WERI-Rb-1 (cell line): ENCODE measurements at regions not wholly inside any gene's neighbourhood (a gene's known extent, or its start where the extent isn't known, plus 50 kb on each side); places are given as distances from the start of the nearest gene placed in this dataset.

ENCODE experiments used
- DNase-seq: peaks from one replicate; pipeline ENCODE4 v3.0.0-alpha.2; 2020
- H3K27ac ChIP-seq: fragments of 250-450 bp; sonication (Bioruptor Pico); 2 replicates; pipeline ENCODE4 v1.5.1; 2020; ENCODE audit warnings: mild to moderate bottlenecking, moderate library complexity
- H3K27me3 ChIP-seq: fragments of 250-450 bp; sonication (Bioruptor Pico); 2 replicates; pipeline ENCODE4 v1.5.1; 2021; ENCODE audit warnings: mild to moderate bottlenecking, low read depth, moderate library complexity; ENCODE audit not compliant: insufficient read depth, severe bottlenecking
- H3K36me3 ChIP-seq: fragments of 250-450 bp; sonication (Bioruptor Pico); 2 replicates; pipeline ENCODE4 v1.5.1; 2020; ENCODE audit warnings: mild to moderate bottlenecking, moderate library complexity
- H3K4me3 ChIP-seq: 2 replicates; pipeline ENCODE4 v1.5.1; 2011; ENCODE audit warnings: low read depth, mild to moderate bottlenecking, control low read depth, low read length
- H3K9me3 ChIP-seq: fragments of 250-450 bp; sonication (Bioruptor Pico); 2 replicates; pipeline ENCODE4 v1.5.1; 2021; ENCODE audit warnings: mild to moderate bottlenecking, moderate library complexity; ENCODE audit not compliant: severe bottlenecking
- TF ChIP-seq, protein P1 (sequence below): IDR thresholded peaks from 2 replicates; pipeline ENCODE4 v1.5.1; 2011; ENCODE audit warnings: low read depth, mild to moderate bottlenecking, control low read depth, inconsistent platforms, low read length

DNA sequence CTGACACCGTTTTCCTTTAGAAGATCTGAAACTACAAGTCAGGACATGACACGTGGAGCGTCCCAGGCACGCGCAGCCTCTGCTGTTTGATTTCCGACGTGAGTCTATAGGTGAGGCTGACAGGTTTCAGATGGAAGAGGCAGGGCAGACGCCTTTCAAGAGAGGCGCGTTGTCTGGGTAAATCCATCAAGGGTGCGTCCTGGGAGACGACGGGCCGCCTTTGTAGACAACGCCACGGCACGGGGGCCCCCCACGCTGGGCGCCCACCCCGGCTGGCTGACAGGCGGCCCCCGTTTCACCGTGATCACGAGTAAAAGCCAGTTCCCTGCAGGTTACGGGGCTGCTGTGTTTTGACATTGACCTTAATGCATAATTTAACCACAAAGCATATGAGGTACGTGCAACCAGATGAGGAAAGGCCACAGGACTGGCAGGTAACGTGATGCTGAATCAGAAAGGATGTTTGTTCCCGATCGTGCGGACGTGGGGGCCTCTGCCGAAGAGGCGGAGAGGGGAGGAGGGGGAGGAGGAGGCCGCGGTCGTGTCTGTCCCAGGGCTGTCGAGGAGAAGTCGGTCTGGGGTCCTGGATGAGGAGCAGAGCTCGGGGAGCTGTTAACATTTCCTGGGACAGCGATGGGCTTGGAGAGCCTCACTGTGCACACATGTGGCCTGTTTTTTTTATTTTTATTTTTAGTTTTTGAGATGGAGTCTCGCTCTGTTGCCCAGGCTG, 51.1 kb upstream of the PPP2R3B start:
- TF ChIP-seq, protein P1, sequence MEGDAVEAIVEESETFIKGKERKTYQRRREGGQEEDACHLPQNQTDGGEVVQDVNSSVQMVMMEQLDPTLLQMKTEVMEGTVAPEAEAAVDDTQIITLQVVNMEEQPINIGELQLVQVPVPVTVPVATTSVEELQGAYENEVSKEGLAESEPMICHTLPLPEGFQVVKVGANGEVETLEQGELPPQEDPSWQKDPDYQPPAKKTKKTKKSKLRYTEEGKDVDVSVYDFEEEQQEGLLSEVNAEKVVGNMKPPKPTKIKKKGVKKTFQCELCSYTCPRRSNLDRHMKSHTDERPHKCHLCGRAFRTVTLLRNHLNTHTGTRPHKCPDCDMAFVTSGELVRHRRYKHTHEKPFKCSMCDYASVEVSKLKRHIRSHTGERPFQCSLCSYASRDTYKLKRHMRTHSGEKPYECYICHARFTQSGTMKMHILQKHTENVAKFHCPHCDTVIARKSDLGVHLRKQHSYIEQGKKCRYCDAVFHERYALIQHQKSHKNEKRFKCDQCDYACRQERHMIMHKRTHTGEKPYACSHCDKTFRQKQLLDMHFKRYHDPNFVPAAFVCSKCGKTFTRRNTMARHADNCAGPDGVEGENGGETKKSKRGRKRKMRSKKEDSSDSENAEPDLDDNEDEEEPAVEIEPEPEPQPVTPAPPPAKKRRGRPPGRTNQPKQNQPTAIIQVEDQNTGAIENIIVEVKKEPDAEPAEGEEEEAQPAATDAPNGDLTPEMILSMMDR, result no peak
- no peak overlapping the region for H3K27ac ChIP-seq
- no peak overlapping the region for H3K4me3 ChIP-seq
- peaks cover 44% of the 10 kb centered on the region for H3K27me3 ChIP-seq
- H3K36me3 ChIP-seq, result no peaks in the 10 kb centered on the region
- DNase-seq, result no peak
- H3K9me3 ChIP-seq, result no peaks in the 10 kb centered on the region

DNA sequence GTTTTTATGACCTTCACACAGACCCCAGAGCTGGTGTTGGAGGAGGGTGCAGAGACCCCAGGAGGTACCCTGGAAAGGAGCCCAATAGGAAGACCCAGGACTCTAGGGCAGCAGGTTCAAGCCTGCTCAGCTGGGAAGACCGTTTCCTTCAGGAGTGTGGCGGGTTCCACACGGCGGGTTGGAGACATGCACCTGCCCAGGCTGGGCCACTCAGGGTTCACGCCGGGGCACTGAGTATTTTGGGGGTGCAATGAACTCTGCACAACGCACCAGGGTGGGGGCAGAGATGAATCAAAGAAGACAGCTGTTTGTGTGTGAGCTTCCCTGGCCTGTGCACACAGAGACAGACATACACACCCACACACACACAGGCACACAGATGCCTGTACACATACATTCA, 52.5 kb upstream of the PPP2R3B start:
- no peaks in the 10 kb centered on the region for H3K9me3 ChIP-seq
- peaks cover 50% of the 10 kb centered on the region for H3K27me3 ChIP-seq
- H3K4me3 ChIP-seq, result no peak overlapping the region
- no peak for DNase-seq
- no peaks in the 10 kb centered on the region for H3K36me3 ChIP-seq
- H3K27ac ChIP-seq, result no peak overlapping the region
- TF ChIP-seq, protein P1, result no peak

DNA sequence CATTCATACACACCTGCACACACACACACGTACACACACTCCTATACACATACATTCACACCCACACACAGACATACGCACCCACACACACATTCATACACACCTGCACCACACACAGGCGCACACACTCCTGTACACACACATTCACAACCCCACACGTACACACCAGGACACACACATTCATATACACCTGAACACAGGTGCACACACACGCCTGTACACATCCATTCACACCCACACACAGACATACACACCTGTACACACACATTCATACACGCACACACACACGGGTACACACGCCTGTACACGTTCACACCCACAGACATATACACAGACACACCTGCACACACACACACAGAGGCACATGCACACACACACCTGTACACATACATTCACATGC, 53.0 kb upstream of the PPP2R3B start:
- H3K36me3 ChIP-seq, result no peaks in the 10 kb centered on the region
- H3K4me3 ChIP-seq, result no peak overlapping the region
- no peaks in the 10 kb centered on the region for H3K9me3 ChIP-seq
- TF ChIP-seq, protein P1, result no peak
- no peak for DNase-seq
- H3K27ac ChIP-seq, result no peak overlapping the region
- peaks cover 55% of the 10 kb centered on the region for H3K27me3 ChIP-seq

DNA sequence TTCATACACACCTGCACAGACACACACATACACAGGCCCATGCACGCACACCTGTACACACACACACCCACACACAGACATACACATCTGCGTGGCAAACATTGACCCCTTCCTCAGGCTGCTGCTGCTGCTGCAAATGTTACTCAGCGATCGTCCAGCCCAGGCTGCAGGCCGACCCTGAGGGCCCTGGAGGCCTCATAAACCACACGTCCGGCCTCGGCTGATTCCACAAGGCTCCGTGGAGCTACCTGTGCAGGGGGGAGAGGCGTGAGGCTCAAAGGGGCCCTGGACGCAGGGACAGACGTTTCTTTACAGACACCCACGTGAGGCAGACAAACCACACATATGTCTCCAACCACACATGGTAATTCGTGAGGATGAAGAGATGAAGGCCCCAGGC, 53.9 kb upstream of the PPP2R3B start:
- no peak for DNase-seq
- H3K9me3 ChIP-seq, result no peaks in the 10 kb centered on the region
- H3K27me3 ChIP-seq, result peaks cover 62% of the 10 kb centered on the region
- H3K27ac ChIP-seq, result no peak overlapping the region
- TF ChIP-seq, protein P1, result no peak
- H3K4me3 ChIP-seq, result no peak overlapping the region
- no peaks in the 10 kb centered on the region for H3K36me3 ChIP-seq

DNA sequence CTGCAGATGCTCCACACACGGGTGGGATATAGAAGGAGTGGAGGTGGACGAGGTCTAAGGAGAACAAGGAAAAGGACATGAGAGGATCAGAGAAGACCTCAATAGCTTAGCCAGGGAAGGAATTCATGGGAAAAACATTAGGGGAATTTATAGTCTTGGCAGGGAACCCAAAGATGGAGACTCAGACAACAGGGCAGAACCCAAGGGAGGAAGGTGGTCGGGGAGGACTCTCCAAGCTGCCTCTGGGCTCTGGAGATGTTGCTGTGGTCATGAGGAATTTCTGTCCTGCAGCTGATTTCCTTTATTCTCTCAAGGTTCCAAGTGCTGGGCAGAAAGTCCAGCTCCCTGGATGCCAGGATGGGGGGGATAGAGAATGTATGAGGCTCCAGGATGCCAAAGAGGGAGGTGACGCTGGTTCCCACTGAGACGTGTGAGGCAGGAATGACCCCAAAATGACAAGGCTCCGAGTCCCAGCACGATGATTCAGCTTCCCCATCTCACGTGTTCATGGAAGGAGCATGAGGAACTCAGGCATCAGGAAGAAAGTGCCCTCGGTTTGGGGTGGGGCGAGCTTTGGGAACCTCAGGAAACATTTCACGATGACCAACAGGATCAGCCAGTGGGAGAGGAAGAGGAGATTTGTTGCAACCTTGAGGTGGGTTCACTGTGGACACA, 57.0 kb upstream of the PPP2R3B start:
- H3K36me3 ChIP-seq, result no peaks in the 10 kb centered on the region

More for the DNA sequence above, 57.0 kb upstream of the PPP2R3B start:
- Histone ChIP-seq H3K27ac (no peak overlapping the region), H3K4me3 (no peak overlapping the region), H3K9me3 (no peaks in the 10 kb centered on the region), H3K27me3 (peaks cover 67% of the 10 kb centered on the region)
- no peak for DNase-seq
- TF ChIP-seq, protein P1, result no peak
